C1 segment of cervical spinal cord (tissue), 14 donors: ENCODE measurements at regions not wholly inside any gene's neighbourhood (a gene's known extent, or its start where the extent isn't known, plus 50 kb on each side); places are given as distances from the start of the nearest gene placed in this dataset.
A peak's percentile ranks its signal among the peaks of the same experiment; 100 is the strongest.

Source experiments
- DNase-seq, 14 donors: peaks; one replicate each; lab custom pipeline; 2025; lab: John Stamatoyannopoulos, UW

- DNase-seq: no peak
These were observed 374.9 kb downstream of the MCTP2 start for GRCh38 chr15:94606286-94606685.

GRCh38 chr15:94607176-94607654 is 375.9 kb downstream of the MCTP2 start:
- peak in 1 of 14 donors; percentile 28 for DNase-seq

- no peak for DNase-seq
These were observed 378.7 kb downstream of the MCTP2 start for GRCh38 chr15:94610069-94610468.

GRCh38 chr15:94610485-94610884 is 379.1 kb downstream of the MCTP2 start:
- DNase-seq: no peak

GRCh38 chr15:94611656-94612055 is 380.3 kb downstream of the MCTP2 start:
- DNase-seq: no peak

- DNase-seq: no peak
These were observed 384.3 kb downstream of the MCTP2 start for GRCh38 chr15:94615688-94616087.

- no peak for DNase-seq
These were observed 389.3 kb downstream of the MCTP2 start for GRCh38 chr15:94620632-94621031.

- no peak for DNase-seq
These were observed 390.4 kb downstream of the MCTP2 start for GRCh38 chr15:94621736-94622135.

- no peak for DNase-seq
These were observed 395.6 kb downstream of the MCTP2 start for GRCh38 chr15:94626949-94627348.

- no peak for DNase-seq
These were observed 400.2 kb downstream of the MCTP2 start for GRCh38 chr15:94631608-94632007.

- no peak for DNase-seq
These were observed 406.8 kb downstream of the MCTP2 start for GRCh38 chr15:94638183-94638582.

- DNase-seq: no peak
These were observed 408.3 kb downstream of the MCTP2 start for GRCh38 chr15:94639701-94640100.

- DNase-seq: no peak
These were observed 413.1 kb downstream of the MCTP2 start for GRCh38 chr15:94644433-94644832.

- no peak for DNase-seq
These were observed 421.7 kb downstream of the MCTP2 start for GRCh38 chr15:94653071-94653470.

- no peak for DNase-seq
These were observed 424.0 kb downstream of the MCTP2 start for GRCh38 chr15:94655249-94655880.

- no peak for DNase-seq
These were observed 434.5 kb downstream of the MCTP2 start for GRCh38 chr15:94665676-94666441.

- no peak for DNase-seq
These were observed 435.2 kb downstream of the MCTP2 start for GRCh38 chr15:94666553-94666952.

- no peak for DNase-seq
These were observed 435.7 kb downstream of the MCTP2 start for GRCh38 chr15:94667109-94667508.

GRCh38 chr15:94670438-94671034 is 439.2 kb downstream of the MCTP2 start:
- DNase-seq: no peak

- DNase-seq: peak in 4 of 14 donors; percentile 1 to 34 (median 11)
These were observed 440.6 kb downstream of the MCTP2 start for GRCh38 chr15:94671858-94672532.

GRCh38 chr15:94673801-94674200 is 442.4 kb downstream of the MCTP2 start:
- DNase-seq: no peak

- DNase-seq: no peak
These were observed 442.9 kb downstream of the MCTP2 start for GRCh38 chr15:94674296-94674695.
